Effector CD8-positive, alpha-beta T cell (primary cell): ENCODE measurements at regions not wholly inside any gene's neighbourhood (a gene's known extent, or its start where the extent isn't known, plus 50 kb on each side); places are given as distances from the start of the nearest gene placed in this dataset.
A peak's percentile ranks its signal among the peaks of the same experiment; 100 is the strongest.

Experiments used
- DNase-seq: peaks from one replicate; lab custom pipeline; 2025; lab: John Stamatoyannopoulos, UW

- no peak for DNase-seq
Observed at GRCh38 chr2:30341500-30342267, 105.4 kb upstream of the LCLAT1 start.

GRCh38 chr2:30346471-30347169, 100.4 kb upstream of the LCLAT1 start:
- DNase-seq: no peak

GRCh38 chr2:30348825-30349224, 98.2 kb upstream of the LCLAT1 start:
- DNase-seq: no peak

- DNase-seq: no peak
Observed at GRCh38 chr2:30349691-30350090, 97.4 kb upstream of the LCLAT1 start.

GRCh38 chr2:30351116-30351515, 95.9 kb upstream of the LCLAT1 start:
- DNase-seq: no peak

- no peak for DNase-seq
Observed at GRCh38 chr2:30351949-30352348, 95.1 kb upstream of the LCLAT1 start.

- no peak for DNase-seq
Observed at GRCh38 chr2:30354150-30354549, 92.9 kb upstream of the LCLAT1 start.

- no peak for DNase-seq
Observed at GRCh38 chr2:30354621-30355020, 92.4 kb upstream of the LCLAT1 start.

GRCh38 chr2:30355306-30355705, 91.7 kb upstream of the LCLAT1 start:
- no peak for DNase-seq

GRCh38 chr2:30356071-30356470, 91.0 kb upstream of the LCLAT1 start:
- no peak for DNase-seq

GRCh38 chr2:30356776-30357175, 90.3 kb upstream of the LCLAT1 start:
- DNase-seq: no peak

GRCh38 chr2:30358351-30358750, 88.7 kb upstream of the LCLAT1 start:
- no peak for DNase-seq

GRCh38 chr2:30358842-30359241, 88.2 kb upstream of the LCLAT1 start:
- no peak for DNase-seq

GRCh38 chr2:30359644-30360167, 87.3 kb upstream of the LCLAT1 start:
- no peak for DNase-seq

GRCh38 chr2:30361751-30362394, 85.2 kb upstream of the LCLAT1 start:
- DNase-seq: no peak

GRCh38 chr2:30362468-30363081, 84.5 kb upstream of the LCLAT1 start:
- DNase-seq: no peak

GRCh38 chr2:30363406-30363805, 83.6 kb upstream of the LCLAT1 start:
- no peak for DNase-seq

GRCh38 chr2:30365201-30365600, 81.8 kb upstream of the LCLAT1 start:
- DNase-seq: no peak

- DNase-seq: peak; percentile 2
Observed at GRCh38 chr2:30366199-30366691, 80.8 kb upstream of the LCLAT1 start.

- DNase-seq: no peak
Observed at GRCh38 chr2:30367232-30368070, 79.6 kb upstream of the LCLAT1 start.

- DNase-seq: no peak
Observed at GRCh38 chr2:30368258-30368657, 78.8 kb upstream of the LCLAT1 start.
